ENCODE measurements at regions not wholly inside any gene's neighbourhood (a gene's known extent, or its start where the extent isn't known, plus 50 kb on each side); places are given as distances from the start of the nearest gene placed in this dataset.

- TF ChIP-seq EZH2 (IDR thresholded peaks at IDR 0.05; ENCODE audit: borderline replicate concordance, insufficient read depth, low read depth, low read length, poor library complexity, severe bottlenecking) (no peak), CTCF (IDR thresholded peaks at IDR 0.05) (no peak)
These were observed 1106.4 kb downstream of the AMY1C start for GRCh38 chr1:104856091-104856490.
